WTC11 (cell line): ENCODE measurements at regions not wholly inside any gene's neighbourhood (a gene's known extent, or its start where the extent isn't known, plus 50 kb on each side); places are given as distances from the start of the nearest gene placed in this dataset.
A peak's percentile ranks its signal among the peaks of the same experiment; 100 is the strongest.

ENCODE experiments used
- ATAC-seq: fragments of 200-7000 bp; cut with Tn5 transposase; 2 replicates; pipeline ENCODE4 v1.10.0; 2021; ENCODE audit warnings: mild to moderate bottlenecking, moderate library complexity
- CTCF ChIA-PET: fragments of 300-600 bp; sonication (Branson Sonifier 250); formaldehyde crosslinking; loops from one replicate; lab custom pipeline; 2021; ENCODE audit warnings: antibody characterized with exemption; lab: Charles Lee
- POLR2A ChIA-PET: fragments of 350-600 bp; sonication (Branson Sonifier 250); formaldehyde crosslinking; loops from one replicate; lab custom pipeline; 2021; ENCODE audit warnings: antibody characterized with exemption; lab: Charles Lee
- DNase-seq: peaks from one replicate; pipeline ENCODE4 v3.0.0; 2021; ENCODE audit warnings: low spot score
- H3K27ac Mint-ChIP-seq: 2 replicates; pipeline ENCODE4 v1.8.0; 2021; ENCODE audit warnings: mixed read lengths
- H3K27me3 Mint-ChIP-seq: 2 replicates; pipeline ENCODE4 v1.8.0; 2021; ENCODE audit warnings: low read depth, mild to moderate bottlenecking, moderate library complexity, mixed read lengths
- H3K36me3 Mint-ChIP-seq: 2 replicates; pipeline ENCODE4 v1.8.0; 2021; ENCODE audit warnings: mixed read lengths
- H3K4me1 Mint-ChIP-seq: 2 replicates; pipeline ENCODE4 v1.8.0; 2022; ENCODE audit warnings: mixed read lengths
- H3K4me3 Mint-ChIP-seq: 2 replicates; pipeline ENCODE4 v1.8.0; 2021; ENCODE audit warnings: mild to moderate bottlenecking, moderate library complexity, mixed read lengths
- H3K9me3 Mint-ChIP-seq: 2 replicates; pipeline ENCODE4 v1.8.0; 2021; ENCODE audit warnings: mixed read lengths
- CREM ChIP-seq: sonication (generic); formaldehyde crosslinking; IDR thresholded peaks from 2 replicates; pipeline ENCODE4 v1.8.1; 2022; ENCODE audit warnings: mild to moderate bottlenecking, missing genetic modification reagents, moderate library complexity
- ERG ChIP-seq: fragments of 250-450 bp; sonication (Bioruptor Pico); IDR thresholded peaks from 2 replicates; pipeline ENCODE4 v1.8.0; 2021; ENCODE audit warnings: mild to moderate bottlenecking
- FOXK1 ChIP-seq: sonication (generic); formaldehyde crosslinking; IDR thresholded peaks from 2 replicates; pipeline ENCODE4 v1.8.0; 2022; ENCODE audit warnings: mild to moderate bottlenecking, moderate library complexity, missing genetic modification reagents
- GABPB1 ChIP-seq: sonication (generic); formaldehyde crosslinking; IDR thresholded peaks from 2 replicates; pipeline ENCODE4 v1.8.1; 2023; ENCODE audit warnings: mild to moderate bottlenecking, missing genetic modification reagents
- GRHL2 ChIP-seq: fragments of 250-450 bp; sonication (Bioruptor Pico); IDR thresholded peaks from 2 replicates; pipeline ENCODE4 v1.8.0; 2022; ENCODE audit warnings: mild to moderate bottlenecking, moderate library complexity; ENCODE audit not compliant: insufficient replicate concordance, severe bottlenecking
- HMGA2 ChIP-seq: fragments of 250-450 bp; sonication (Bioruptor Pico); IDR thresholded peaks from 2 replicates; pipeline ENCODE4 v1.4.0; 2021; ENCODE audit warnings: mild to moderate bottlenecking, moderate library complexity
- IRF1 ChIP-seq: sonication (generic); formaldehyde crosslinking; IDR thresholded peaks from 2 replicates; pipeline ENCODE4 v1.8.0; 2023; ENCODE audit warnings: missing genetic modification reagents
- IRF2 ChIP-seq: sonication (generic); formaldehyde crosslinking; IDR thresholded peaks from 2 replicates; pipeline ENCODE4 v1.8.0; 2022; ENCODE audit warnings: low read depth, missing genetic modification reagents, borderline replicate concordance
- MAX ChIP-seq: sonication (generic); formaldehyde crosslinking; IDR thresholded peaks from 2 replicates; pipeline ENCODE4 v1.8.0; 2022; ENCODE audit warnings: mild to moderate bottlenecking, missing genetic modification reagents
- PRRX2 ChIP-seq: fragments of 250-450 bp; sonication (Bioruptor Pico); IDR thresholded peaks from 2 replicates; pipeline ENCODE4 v1.8.0; 2021; ENCODE audit warnings: mild to moderate bottlenecking
- SMAD4 ChIP-seq: sonication (generic); formaldehyde crosslinking; IDR thresholded peaks from 2 replicates; pipeline ENCODE4 v1.8.0; 2022; ENCODE audit warnings: mild to moderate bottlenecking, missing genetic modification reagents
- SP1 ChIP-seq: sonication (generic); formaldehyde crosslinking; conservative IDR thresholded peaks from 2 replicates; pipeline ENCODE4 v1.8.1; 2022; ENCODE audit warnings: missing genetic modification reagents
- TEAD1 ChIP-seq: sonication (generic); formaldehyde crosslinking; IDR thresholded peaks from 2 replicates; pipeline ENCODE4 v1.8.0; 2022; ENCODE audit warnings: mild to moderate bottlenecking, missing genetic modification reagents
- TP53 ChIP-seq: sonication (generic); formaldehyde crosslinking; IDR thresholded peaks from 2 replicates; pipeline ENCODE4 v1.8.1; 2023; ENCODE audit warnings: mild to moderate bottlenecking, missing genetic modification reagents
- USF1 ChIP-seq: sonication (generic); formaldehyde crosslinking; IDR thresholded peaks from 2 replicates; pipeline ENCODE4 v1.8.0; 2022; ENCODE audit warnings: mild to moderate bottlenecking, missing genetic modification reagents
- USF2 ChIP-seq: sonication (generic); formaldehyde crosslinking; IDR thresholded peaks from 2 replicates; pipeline ENCODE4 v1.8.1; 2023; ENCODE audit warnings: mild to moderate bottlenecking, missing genetic modification reagents, moderate library complexity
- ZNF219 ChIP-seq: sonication (generic); formaldehyde crosslinking; IDR thresholded peaks from 2 replicates; pipeline ENCODE4 v1.8.0; 2023; ENCODE audit warnings: missing genetic modification reagents, mild to moderate bottlenecking, borderline replicate concordance
- ZNF396 ChIP-seq: fragments of 250-450 bp; sonication (Bioruptor Pico); IDR thresholded peaks from 2 replicates; pipeline ENCODE4 v1.8.0; 2021; ENCODE audit warnings: mild to moderate bottlenecking, moderate library complexity, borderline replicate concordance
- ZNF671 ChIP-seq: fragments of 250-450 bp; sonication (Bioruptor Pico); IDR thresholded peaks from 2 replicates; pipeline ENCODE4 v1.8.0; 2021; ENCODE audit warnings: mild to moderate bottlenecking
- ZSCAN18 ChIP-seq: fragments of 250-450 bp; sonication (Bioruptor Pico); IDR thresholded peaks from 2 replicates; pipeline ENCODE4 v2.1.2; 2022; ENCODE audit warnings: mild to moderate bottlenecking, moderate library complexity

- TF ChIP-seq IRF1 (CRISPR knock-in tag), result peak; percentile 87
- peak; percentile 33; the same call in 1 of the 2 replicates for TF ChIP-seq TP53 (CRISPR knock-in tag)
- 0 out of 2 replicates have a peak, but pooled peaks have one; percentile 6 for TF ChIP-seq USF2 (CRISPR knock-in tag)
- TF ChIP-seq MAX (CRISPR knock-in tag), result 0 out of 2 replicates have a peak, but pooled peaks have one; percentile 19
Observed at GRCh38 chr6:76560851-76561755, 488.6 kb upstream of the IMPG1 start (continued).

GRCh38 chr6:76553256-76553655 lies 480.8 kb upstream of the IMPG1 start:
- ChIA-PET CTCF (no interaction called here), POLR2A (no interaction called here)
- Mint-ChIP-seq H3K9me3 (peaks cover 3% of the 10 kb centered on the region; the same call in 1 of the 2 replicates), H3K27me3 (peaks cover 11% of the 10 kb centered on the region; the same call in 1 of the 2 replicates), H3K4me1 (peaks cover 35% of the 10 kb centered on the region), H3K4me3 (no peak overlapping the region), H3K36me3 (no peaks in the 10 kb centered on the region), H3K27ac (no peak overlapping the region)
- no peak for DNase-seq
- no peak for TF ChIP-seq PRRX2 (CRISPR knock-in tag)
- TF ChIP-seq ZNF219, result no peak
- TF ChIP-seq SP1 (CRISPR knock-in tag), result no peak
- no peak for TF ChIP-seq IRF2 (CRISPR knock-in tag)
- TF ChIP-seq ZSCAN18, result no peak
- TF ChIP-seq HMGA2 (CRISPR knock-in tag), result no peak
- no peak for TF ChIP-seq ERG (CRISPR knock-in tag)
- no peak for TF ChIP-seq FOXK1 (CRISPR knock-in tag)
- TF ChIP-seq ZNF671 (CRISPR knock-in tag), result no peak
- TF ChIP-seq TEAD1 (CRISPR knock-in tag), result no peak
- no peak for TF ChIP-seq SMAD4
- TF ChIP-seq GABPB1, result no peak
- no peak for TF ChIP-seq USF1 (CRISPR knock-in tag)
- TF ChIP-seq CREM (CRISPR knock-in tag), result no peak
- no peak for TF ChIP-seq ZNF396 (CRISPR knock-in tag)
- no peak for TF ChIP-seq GRHL2 (CRISPR knock-in tag)
- no peak for ATAC-seq
